Activated CD4-positive, CD25-positive, alpha-beta regulatory T cell treated with anti-CD3 and anti-CD28 coated beads, Interleukin-2, amount 50 U/mL, for 16 hours (primary cell): ENCODE measurements at regions not wholly inside any gene's neighbourhood (a gene's known extent, or its start where the extent isn't known, plus 50 kb on each side); places are given as distances from the start of the nearest gene placed in this dataset.

ENCODE experiments used
- DNase-seq: peaks from one replicate; pipeline ENCODE4 v3.0.0-alpha.2; 2020; ENCODE audit warnings: low read depth, low spot score

DNA sequence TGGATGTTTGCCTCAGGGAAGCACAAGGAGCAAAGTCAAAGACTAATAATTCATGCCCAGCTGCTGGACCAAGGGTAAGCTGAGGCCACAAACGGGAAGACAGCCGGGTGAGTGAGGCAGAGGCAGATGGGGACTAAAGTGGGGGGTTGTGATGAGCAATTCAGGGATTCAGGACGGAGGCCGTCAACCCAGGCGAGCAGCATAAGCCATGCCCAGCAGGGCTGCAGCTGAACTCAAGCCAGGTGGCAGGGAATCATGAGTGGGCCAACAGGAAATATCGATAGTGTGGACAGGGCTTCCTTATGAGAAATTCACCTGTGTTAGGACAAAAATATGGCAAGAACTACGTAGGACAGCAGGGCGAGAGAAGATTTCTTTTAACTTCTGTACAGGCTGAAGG lies 246.8 kb downstream of the CDC5L start:
- DNase-seq = no peak

DNA sequence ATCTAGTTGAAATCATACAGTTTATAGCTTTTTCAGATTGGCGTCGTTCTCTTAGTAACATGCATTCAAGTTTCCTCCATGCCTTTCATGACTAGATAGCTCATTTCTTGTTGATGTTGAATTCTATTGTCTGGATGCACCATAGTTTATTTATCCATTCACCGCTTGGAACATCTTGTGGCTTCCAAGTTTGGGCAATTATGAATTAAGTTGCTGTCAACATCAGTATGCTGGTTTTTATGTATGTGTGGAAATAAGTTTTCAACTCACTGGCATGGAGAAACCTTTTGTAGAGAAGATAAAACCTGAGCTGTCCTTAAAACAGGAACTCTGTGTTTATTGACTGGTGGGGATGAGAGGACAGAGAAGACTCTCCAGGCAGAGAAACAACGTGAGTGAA lies 248.0 kb downstream of the CDC5L start:
- no peak for DNase-seq

DNA sequence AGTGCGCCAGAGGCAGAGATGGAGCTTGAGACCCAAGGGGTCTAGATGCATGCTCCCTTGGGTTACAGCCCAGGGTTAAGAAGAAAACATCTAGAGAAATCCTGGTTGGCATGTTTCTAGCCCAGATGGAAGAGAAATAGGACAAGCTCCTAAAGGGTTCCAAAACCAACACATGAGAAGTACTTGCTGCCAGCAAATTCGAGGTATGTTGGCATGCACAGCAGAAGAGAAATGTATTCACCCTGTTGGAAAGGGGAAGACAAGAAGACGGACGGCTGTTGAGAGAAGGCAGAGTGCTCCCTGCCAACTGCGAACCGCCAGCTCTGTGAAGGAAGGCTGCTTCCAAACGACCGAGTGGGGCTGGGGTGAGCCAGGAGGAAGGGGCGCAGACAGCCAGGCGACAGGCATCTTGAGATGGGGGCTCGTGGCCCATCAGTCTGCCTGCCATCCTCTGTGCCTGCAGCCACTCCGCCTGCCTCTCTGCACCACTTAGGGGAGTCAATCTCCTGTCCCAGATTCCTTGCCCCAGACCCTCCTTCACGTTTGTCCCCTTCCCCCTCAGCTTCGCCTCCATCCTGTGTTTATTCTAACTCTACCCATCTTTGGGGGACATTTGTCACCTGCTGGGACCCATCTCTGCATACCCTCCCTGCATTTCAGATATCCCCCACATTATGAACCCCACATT lies 249.2 kb downstream of the CDC5L start:
- DNase-seq = no peak

DNA sequence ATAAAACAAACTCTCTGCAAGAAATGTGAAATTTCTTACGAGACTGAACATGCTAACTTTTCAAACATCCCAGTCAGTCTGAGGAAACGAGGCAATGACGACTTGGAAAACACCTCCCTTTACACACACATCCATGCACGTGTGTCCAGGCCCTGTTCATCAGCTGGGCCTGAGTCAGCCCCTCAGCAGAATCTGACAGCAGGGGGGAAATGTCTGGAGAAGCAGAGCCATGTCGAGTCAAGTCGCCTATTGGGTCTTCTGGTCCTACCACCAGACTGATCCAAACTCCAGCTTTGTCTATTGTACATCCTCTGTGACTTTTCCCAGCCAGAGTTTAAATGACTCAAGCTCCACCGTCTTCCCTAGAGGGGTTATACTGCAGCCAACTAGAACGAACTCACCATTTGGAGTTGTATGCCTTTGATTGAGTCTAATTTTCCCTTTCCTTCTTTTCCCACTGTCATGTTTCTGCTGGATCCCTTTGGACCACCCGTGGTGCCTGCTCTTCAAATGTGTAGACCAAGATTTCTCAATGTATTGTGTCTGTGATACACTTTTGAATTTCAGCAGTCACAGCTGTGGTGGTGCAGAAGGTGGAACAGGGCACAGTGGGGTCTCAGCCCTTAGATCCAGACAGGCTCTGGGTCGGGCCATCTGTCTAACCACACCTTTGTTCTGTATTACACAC lies 254.0 kb downstream of the CDC5L start:
- DNase-seq = no peak

DNA sequence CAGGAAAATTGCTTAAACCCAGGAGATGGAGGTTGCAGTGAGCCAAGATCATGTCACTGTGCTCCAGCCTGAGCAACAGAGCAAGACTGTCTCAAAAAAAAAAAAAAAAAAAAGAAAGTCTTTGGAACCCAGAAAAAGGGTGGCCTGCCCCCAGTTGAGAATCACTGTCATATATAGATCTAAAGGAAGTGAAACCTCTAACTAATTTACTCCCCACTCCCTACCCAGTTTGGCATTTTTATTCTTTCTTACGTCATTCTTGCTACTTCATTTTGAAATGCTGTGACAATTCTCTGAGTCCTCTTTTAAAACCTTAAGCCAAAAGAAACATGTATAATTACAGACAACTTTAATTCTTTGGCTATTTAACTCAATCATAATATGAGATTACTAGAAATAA lies 254.8 kb downstream of the CDC5L start:
- DNase-seq = no peak

DNA sequence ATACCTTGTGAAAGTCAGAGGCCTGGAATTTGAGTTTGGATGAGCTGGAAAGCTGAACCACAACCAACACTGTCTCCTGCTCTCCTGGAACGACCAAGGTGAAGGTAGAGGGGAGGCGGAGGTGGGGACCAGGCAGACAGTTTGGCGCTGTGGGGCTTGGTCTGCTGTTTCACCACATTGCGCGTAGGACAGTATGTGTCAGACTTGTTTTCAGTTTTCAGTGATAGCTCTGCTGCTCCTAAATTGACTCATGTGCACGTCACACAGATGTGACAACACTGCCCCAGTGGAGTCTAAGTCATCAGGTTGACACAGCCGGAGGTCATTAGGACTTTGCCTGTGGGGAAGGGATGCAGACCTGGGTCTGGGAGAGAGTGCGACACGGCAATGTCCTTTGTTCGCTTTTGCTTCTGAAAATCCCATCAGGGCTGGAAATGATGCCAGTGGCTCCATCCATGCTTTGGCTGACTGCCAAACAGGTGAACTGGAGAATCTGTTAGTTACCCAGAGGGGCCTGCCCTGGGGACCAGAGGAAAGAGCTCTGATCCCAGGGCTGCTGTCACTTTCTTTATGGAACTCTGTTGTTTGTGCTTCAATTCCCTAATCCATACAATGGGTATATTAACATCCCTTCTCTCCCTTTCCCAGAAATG lies 255.5 kb downstream of the CDC5L start:
- no peak for DNase-seq

DNA sequence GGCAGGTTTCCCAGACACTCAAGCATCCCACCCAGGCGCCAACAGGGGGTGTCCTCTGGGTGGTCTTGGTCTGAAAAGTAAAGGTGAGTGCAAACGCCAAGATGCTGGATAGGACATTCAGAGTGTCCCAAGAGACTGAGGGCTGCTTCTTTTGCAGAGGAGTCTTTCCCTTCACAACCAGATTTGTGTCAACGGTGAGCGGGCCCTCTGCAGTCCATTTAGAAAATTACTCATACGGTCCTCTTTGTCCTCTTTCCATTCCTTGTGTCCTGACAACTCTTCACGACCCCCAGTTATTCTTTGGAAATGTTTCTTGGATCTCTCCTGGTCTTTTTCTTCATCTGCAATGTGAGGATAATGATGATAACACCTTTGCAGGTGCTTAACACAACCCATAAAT lies 257.8 kb downstream of the CDC5L start:
- no peak for DNase-seq

DNA sequence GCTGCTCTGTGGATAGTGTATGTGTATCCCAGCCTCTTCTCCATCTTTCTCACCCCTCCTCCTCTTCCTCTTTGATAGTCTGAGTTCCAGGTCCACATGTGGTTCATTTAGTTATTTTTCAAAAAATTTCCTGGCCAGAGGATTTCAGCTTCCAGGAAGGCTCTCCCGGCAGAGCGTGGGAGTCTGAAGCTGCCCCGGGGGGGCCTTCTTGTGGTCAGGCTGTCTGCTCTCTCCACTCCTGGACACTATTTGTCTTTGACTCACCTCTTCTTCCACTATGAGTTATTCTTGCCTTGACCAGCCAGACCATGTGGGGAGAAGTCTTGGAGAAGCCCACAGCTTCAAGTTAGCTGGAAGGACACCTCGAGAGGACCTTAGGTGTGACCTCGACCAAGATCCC lies 258.8 kb downstream of the CDC5L start:
- no peak for DNase-seq

DNA sequence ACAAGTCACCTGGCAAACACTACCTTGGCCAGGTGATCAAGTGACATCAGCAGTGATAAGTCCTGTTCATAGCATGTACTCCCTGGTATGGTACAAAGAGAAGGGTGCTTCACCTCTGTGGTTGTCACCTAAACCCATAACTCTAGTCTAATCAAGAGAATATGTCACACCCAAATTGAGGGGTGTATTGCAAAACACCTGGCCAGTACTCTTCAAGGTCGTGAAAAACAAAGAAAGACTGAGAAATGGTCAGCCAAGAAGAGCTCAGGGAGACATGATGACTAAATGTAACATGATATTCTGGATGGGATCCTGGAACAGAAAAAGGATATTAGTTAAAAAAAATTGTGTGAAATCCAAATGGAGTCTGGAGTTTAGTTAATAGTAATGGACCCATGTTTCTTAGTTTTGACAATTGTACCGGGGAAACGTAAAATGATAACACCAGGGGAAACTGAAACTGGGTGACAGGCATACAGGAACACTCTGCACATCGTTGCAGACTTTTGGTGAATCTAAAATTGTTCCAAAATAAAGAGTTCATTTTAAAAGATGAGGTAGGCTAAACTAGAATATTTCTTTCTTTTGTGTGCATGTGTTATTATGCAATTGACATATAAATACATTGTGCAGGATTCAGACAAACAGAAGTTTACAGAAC lies 262.0 kb downstream of the CDC5L start:
- DNase-seq = no peak

DNA sequence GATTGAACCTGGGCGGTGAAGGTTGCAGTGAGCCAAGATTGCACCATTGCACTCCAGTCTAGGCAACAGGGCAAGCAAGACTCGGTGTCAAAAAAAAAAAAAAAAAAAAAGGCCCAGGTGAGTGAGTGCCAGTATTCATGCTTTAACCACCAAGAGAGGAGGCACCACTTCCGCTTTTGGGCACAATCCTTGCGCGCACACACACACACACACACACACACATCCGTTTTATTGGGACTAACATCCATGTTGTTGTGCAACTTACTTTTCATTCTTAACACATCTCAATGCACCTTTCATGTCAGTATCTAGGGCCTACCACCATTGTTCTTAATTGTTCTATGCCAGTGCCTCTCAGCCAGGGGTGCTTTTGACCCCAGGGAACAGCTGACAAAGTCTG lies 263.0 kb downstream of the CDC5L start:
- DNase-seq = no peak

DNA sequence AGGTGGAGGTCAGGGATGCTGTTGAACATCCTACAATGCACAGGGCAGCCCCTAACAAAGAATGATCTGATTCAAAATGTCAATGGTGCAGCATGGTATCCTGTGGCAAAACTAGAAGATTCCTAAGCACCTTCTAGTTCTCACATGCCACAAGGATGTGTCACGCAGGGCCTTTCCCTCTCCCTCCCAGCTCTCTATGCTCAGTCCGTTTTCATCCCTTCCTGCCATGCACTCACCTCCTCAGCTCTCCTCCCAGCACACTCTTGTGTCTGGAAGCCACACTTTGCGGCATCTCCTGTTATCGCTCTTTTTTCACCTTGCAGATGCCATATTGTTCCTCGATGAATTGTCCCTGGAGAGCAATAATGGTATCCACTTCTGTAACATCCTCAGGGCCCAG lies 263.4 kb downstream of the CDC5L start:
- no peak for DNase-seq

DNA sequence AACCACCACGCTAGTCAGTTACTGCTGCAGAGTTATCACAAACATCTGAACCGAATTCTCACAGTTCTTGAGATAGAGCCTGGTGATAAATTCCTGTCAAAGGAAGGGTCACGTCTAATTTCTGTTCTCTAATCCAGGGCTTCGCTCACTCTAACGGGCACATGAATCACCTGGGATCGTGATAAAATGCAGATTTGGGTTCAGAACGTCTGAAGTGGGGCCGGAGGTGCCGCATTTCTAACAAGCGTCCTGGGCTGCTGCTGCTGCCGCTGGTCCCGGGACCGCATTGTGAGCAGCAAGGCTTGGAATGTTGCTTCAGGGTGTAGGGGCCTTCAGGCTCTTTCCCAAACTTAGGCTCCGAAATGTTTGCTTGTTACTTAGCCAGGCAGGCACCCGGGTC lies 264.1 kb downstream of the CDC5L start:
- no peak for DNase-seq

DNA sequence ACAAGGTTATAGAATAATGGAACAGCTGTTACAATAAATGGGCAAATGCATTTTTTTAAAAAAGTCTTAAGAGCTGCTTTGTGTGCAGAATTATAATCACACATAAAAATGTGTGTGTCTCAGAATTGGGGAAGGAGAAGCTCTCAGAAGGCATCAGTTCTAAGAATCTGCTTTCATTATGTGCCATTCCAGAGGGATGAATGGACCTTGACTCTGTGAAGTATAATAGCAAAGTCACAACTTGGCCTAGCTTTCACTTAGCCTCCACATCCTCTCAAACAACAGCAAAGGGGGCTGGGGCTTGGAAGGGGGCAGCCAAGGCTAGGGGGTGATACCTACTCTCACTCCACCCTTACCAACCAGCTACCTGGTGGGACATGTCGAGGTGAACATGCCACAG lies 265.0 kb downstream of the CDC5L start:
- DNase-seq = no peak

DNA sequence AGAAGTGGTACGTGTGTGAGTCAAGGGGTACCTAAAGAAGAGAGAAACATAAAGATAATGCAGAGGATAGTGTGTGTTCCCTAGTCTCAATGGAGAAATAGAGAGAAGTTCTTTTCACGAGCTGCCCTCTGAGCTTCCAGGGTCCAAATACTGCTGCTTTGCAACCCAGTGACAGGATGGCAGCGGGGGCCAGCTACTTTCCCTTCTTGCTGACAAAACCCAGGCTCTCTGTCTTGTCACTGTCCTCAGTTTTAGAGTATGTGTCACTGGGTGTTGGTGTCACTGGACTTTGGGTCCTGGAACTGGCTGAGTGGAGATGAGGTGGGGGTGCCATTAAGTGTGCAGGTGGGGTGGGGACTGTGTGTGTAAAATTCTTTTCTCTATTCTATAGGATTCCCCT lies 265.6 kb downstream of the CDC5L start:
- DNase-seq = no peak

DNA sequence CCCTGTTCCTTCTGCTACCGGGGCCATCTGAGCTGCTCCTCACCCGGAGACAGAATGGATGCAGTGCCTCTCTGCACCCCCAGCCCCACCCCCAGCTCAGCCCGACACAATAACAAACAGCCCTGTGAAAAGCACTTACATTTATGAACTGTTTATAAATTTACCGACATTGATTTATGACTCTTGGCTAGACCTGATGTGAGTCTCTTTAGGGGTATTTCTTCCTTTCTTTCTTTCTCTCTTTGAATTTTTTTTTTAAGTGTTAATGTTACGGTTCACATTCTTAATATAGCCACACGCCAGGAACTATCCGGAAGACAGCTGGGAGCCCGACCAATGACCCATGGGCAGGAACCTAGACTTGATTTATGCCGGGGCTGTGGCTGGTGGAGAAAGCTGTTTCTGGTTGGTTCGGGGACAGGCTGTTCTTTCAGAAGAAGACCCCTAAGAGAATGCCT lies 266.3 kb downstream of the CDC5L start:
- no peak for DNase-seq

DNA sequence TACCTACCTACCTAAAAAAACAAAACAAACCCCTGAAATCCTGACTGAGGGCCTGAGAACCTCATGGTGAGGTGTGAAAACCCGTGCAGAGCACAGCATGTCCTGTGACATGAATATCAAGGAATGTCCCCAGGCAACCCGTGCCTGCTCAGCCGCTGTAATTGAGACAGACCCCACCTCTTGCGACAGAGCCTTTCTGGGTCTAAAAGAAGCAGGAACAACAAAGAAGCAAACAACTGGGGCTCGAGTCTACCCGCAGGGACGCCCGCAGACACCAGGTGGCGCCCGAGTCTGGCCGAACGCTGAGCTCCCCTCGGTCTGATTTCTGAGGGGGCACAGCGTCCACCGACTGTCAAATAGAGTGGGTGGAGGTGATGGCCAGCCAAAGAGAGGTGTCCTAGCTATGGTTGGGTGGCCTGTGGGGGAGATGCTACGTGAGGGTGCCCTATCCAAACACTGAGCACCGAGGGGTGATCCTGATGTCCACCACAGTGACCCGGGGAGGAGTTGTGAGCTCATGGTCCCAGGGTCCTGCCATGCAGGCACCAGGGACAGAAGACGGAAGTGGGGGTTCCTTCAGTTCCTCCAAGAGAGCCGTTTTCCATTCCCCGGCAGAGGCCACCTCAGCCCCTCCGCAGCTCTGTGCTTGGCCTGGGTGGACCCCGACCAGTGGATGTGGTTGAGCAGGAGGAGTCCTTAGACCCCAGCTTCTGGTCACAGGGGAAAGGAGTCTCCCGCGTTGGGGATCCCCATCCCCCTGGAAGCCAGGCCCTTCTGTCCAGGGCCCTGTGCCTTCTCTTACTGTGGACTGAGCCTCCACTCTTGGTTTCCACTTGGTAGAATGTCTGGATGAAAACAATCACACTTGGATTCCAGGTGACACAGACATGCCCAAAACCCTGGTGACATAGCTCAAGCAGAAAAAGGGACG lies 268.2 kb downstream of the CDC5L start:
- peak; percentile 49 for DNase-seq

DNA sequence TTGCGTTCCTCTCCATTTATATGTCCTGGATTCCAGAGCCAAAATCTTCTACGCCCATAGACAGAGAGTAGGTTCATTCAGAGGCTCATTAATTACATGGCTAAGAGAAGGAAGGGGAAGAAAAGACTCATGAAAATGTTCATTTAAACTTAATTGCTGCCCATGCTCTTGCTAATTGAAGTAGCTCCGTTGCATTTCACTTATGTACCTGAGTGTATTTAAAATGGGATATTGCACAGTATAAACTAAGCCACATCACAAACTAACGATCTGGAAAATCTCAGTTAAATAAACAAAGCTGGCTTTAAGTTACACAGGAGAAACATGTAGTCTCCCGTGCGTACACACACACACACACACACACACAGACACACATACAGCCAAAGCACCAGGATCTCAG lies 269.2 kb downstream of the CDC5L start:
- no peak for DNase-seq

DNA sequence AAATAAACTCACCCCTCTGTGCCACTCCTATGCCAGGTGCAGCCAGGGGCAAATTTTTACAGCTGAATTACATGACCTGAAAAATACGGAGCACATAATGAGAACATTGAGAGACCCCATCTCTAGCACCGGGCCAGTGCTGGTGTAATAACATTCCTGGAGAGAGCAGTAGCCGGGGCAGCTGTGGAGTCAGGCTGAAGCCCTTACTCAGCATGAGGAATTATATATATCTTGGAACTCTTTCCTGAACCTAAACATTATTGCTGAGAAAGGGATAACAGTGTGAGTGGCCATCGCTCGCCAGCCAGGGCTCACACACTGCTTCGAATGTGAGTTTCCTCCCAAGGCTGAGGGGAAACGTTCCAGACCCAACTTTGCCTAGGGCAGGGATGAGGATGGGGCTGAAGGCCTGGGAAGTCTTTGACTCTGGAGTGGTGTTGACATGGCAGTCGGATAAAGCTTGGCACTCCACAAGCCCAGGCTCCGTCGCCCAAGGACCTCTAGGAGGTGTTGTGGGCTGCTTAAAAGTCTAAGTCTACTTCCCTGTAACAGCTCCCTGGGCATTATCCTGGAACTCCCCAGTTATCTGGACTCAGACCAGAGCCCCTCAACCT lies 269.8 kb downstream of the CDC5L start:
- DNase-seq = no peak

DNA sequence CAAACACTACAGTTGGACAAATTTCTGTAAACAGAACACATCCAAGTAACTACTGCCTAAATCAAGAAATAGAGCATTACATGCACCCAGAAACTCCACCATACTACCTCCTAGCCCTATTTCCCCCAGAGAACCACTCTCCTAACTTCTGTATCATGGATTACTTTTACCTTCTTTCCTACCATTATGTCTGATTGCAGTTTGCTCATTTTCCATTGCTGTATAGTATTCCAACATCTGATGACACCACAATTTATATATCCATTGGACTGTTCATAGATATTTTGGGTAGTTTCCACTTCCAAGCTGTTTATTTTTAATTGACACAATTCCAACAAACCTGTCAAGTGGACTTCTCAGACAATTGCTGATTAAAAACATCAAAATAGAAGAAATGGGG lies 271.1 kb downstream of the CDC5L start:
- DNase-seq = no peak

DNA sequence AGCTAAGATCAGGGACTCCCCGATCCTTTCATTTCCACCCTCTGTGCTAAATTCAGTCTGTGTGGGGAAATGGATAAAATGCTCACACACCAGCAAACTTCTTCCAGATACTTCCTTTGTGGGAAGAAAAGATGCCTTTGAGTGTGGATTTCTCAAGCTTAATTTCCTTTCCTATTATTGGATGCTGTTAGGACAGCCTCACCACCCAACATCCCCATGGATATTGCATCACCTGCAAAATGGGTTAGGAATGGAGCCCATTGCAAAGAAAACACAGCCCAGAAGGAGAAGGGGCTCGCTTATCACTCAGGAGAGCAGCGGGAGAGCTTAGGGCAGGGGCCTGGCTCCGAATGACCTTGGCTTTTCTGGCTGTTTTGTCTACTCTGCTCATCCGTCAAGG lies 272.2 kb downstream of the CDC5L start:
- no peak for DNase-seq
